ENCODE measurements at regions not wholly inside any gene's neighbourhood (a gene's known extent, or its start where the extent isn't known, plus 50 kb on each side); places are given as distances from the start of the nearest gene placed in this dataset.

DNA sequence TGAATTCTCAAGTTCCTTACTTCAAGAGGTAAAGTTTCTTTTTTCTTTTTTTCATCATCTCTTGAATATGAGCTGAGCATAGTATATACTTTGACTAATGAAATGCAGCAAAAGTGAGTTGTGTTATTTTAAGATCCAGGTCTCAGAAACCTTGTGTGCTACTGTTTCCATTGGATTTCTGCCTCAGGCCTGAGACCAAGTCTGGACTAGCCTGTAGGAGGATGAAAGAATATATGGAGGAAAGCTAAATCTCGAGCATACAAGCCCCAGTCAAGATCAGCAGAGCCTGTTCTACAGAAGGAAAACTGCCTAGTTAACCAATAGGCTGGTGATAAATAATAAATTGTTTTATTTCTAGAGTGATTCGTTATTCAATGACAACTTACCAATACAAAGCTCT lies 652.5 kb downstream of the C12orf50 start:
- Histone ChIP-seq H3K4me3 (IDR thresholded peaks at IDR 0.05; ENCODE audit: insufficient read depth, low read depth, low read length) (no peak overlapping the region), H3K4me2 (no peak overlapping the region), H3K79me2 (ENCODE audit: insufficient read depth, low read depth) (no peaks in the 10 kb centered on the region), H3K9ac (no peak overlapping the region), H4K20me1 (ENCODE audit: insufficient read depth) (no peaks in the 10 kb centered on the region), H3K27ac (no peak overlapping the region), H3K4me1 (ENCODE audit: low read depth, poor library complexity, severe bottlenecking) (no peaks in the 10 kb centered on the region), H2AFZ (ENCODE audit: low read depth) (no peak overlapping the region), H3K27me3 (ENCODE audit: insufficient read depth, low read depth) (no peaks in the 10 kb centered on the region), H3K36me3 (ENCODE audit: insufficient read depth) (no peaks in the 10 kb centered on the region)
- TF ChIP-seq, protein P1, sequence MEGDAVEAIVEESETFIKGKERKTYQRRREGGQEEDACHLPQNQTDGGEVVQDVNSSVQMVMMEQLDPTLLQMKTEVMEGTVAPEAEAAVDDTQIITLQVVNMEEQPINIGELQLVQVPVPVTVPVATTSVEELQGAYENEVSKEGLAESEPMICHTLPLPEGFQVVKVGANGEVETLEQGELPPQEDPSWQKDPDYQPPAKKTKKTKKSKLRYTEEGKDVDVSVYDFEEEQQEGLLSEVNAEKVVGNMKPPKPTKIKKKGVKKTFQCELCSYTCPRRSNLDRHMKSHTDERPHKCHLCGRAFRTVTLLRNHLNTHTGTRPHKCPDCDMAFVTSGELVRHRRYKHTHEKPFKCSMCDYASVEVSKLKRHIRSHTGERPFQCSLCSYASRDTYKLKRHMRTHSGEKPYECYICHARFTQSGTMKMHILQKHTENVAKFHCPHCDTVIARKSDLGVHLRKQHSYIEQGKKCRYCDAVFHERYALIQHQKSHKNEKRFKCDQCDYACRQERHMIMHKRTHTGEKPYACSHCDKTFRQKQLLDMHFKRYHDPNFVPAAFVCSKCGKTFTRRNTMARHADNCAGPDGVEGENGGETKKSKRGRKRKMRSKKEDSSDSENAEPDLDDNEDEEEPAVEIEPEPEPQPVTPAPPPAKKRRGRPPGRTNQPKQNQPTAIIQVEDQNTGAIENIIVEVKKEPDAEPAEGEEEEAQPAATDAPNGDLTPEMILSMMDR (conservative IDR thresholded peaks at IDR 0.05; ENCODE audit: low read depth, low read length) = no peak

DNA sequence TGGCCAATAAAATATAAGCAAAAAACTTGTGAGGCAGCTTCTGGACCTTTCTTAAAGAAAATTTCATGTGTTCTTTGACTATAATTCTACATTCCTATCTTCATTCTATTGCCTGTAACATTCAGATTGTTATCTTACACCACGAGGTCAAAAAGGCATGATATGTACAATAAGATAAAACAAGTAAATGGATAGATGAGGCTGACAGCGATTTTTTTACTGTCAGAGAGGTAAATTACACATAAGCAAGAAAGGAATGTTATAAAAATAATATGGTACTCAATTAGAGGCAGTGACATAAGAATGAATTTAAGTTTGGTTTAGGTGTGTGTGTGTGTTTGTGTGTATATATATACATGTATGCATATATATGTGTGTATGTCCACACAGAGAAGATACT lies 660.0 kb downstream of the C12orf50 start:
- Histone ChIP-seq H3K4me1 (ENCODE audit: low read depth, poor library complexity, severe bottlenecking) (no peaks in the 10 kb centered on the region), H3K27ac (no peak overlapping the region), H2AFZ (ENCODE audit: low read depth) (no peak overlapping the region), H3K36me3 (ENCODE audit: insufficient read depth) (no peaks in the 10 kb centered on the region), H3K9ac (no peak overlapping the region), H3K79me2 (ENCODE audit: insufficient read depth, low read depth) (no peaks in the 10 kb centered on the region), H3K4me2 (no peak overlapping the region), H4K20me1 (ENCODE audit: insufficient read depth) (no peaks in the 10 kb centered on the region), H3K4me3 (IDR thresholded peaks at IDR 0.05; ENCODE audit: insufficient read depth, low read depth, low read length) (no peak overlapping the region), H3K27me3 (ENCODE audit: insufficient read depth, low read depth) (no peaks in the 10 kb centered on the region)
- TF ChIP-seq, protein P1 (conservative IDR thresholded peaks at IDR 0.05; ENCODE audit: low read depth, low read length) = no peak

DNA sequence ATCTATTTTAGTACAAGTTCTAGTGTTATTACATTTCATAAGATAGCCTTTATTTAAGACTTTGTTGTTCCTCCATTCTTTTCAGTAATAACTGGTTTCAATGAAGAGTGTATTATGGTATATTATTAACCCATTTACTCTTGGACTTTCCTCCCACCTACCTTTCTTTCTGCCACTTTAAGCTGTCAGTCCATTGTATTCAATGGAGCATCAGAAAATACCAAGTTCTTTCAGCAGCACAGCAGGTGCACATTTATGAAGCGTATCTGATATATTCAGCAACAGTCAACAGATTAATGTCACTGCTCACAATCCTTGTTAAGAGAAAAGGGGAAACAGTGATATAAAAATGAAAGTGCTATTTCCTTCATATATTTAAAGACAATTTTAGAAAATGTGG lies 660.9 kb downstream of the C12orf50 start:
- Histone ChIP-seq H3K9ac (no peak overlapping the region), H3K4me2 (no peak overlapping the region), H3K4me3 (IDR thresholded peaks at IDR 0.05; ENCODE audit: insufficient read depth, low read depth, low read length) (no peak overlapping the region), H3K27ac (no peak overlapping the region), H3K4me1 (ENCODE audit: low read depth, poor library complexity, severe bottlenecking) (no peaks in the 10 kb centered on the region), H2AFZ (ENCODE audit: low read depth) (no peak overlapping the region), H3K79me2 (ENCODE audit: insufficient read depth, low read depth) (no peaks in the 10 kb centered on the region), H3K36me3 (ENCODE audit: insufficient read depth) (no peaks in the 10 kb centered on the region), H4K20me1 (ENCODE audit: insufficient read depth) (no peaks in the 10 kb centered on the region), H3K27me3 (ENCODE audit: insufficient read depth, low read depth) (no peaks in the 10 kb centered on the region)
- TF ChIP-seq, protein P1 (conservative IDR thresholded peaks at IDR 0.05; ENCODE audit: low read depth, low read length) = no peak

DNA sequence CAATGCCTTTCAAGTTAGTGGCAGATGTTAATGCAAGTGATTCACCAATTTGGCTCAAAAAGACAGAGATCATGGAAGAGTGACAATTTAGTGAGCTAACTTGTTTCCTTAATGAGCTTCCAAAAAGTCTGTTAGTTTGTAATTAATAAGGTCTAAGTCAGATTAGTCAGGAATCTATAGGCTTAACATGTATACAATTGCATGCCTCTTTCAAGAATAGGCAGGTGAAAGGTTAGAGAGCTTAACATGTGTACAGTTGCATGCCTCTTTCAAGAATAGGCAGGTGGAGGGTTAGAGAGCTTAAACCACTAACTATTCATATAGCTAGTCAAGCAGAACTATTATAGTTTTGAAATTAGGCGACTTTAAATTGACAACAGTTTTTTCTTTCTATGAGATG lies 663.8 kb downstream of the C12orf50 start:
- no peaks in the 10 kb centered on the region for H3K27me3 ChIP-seq (ENCODE audit: insufficient read depth, low read depth)
- no peak overlapping the region for H2AFZ ChIP-seq (ENCODE audit: low read depth)
- no peak overlapping the region for H3K4me2 ChIP-seq
- no peaks in the 10 kb centered on the region for H3K36me3 ChIP-seq (ENCODE audit: insufficient read depth)
- no peak overlapping the region for H3K9ac ChIP-seq
- no peak overlapping the region for H3K4me3 ChIP-seq (IDR thresholded peaks at IDR 0.05; ENCODE audit: insufficient read depth, low read depth, low read length)
- no peaks in the 10 kb centered on the region for H3K4me1 ChIP-seq (ENCODE audit: low read depth, poor library complexity, severe bottlenecking)
- H4K20me1 ChIP-seq (ENCODE audit: insufficient read depth) = no peaks in the 10 kb centered on the region
- no peak overlapping the region for H3K27ac ChIP-seq
- no peaks in the 10 kb centered on the region for H3K79me2 ChIP-seq (ENCODE audit: insufficient read depth, low read depth)
- TF ChIP-seq, protein P1 (conservative IDR thresholded peaks at IDR 0.05; ENCODE audit: low read depth, low read length) = no peak

Data from KMS-11 (cell line).